GM21447 (cell line): ENCODE measurements at regions not wholly inside any gene's neighbourhood (a gene's known extent, or its start where the extent isn't known, plus 50 kb on each side); places are given as distances from the start of the nearest gene placed in this dataset.

Source experiments
- ATAC-seq: cut with Tn5 transposase; IDR thresholded peaks from one replicate; pipeline ENCODE4 v1.9.1; 2021; ENCODE audit not compliant: unreplicated experiment

DNA sequence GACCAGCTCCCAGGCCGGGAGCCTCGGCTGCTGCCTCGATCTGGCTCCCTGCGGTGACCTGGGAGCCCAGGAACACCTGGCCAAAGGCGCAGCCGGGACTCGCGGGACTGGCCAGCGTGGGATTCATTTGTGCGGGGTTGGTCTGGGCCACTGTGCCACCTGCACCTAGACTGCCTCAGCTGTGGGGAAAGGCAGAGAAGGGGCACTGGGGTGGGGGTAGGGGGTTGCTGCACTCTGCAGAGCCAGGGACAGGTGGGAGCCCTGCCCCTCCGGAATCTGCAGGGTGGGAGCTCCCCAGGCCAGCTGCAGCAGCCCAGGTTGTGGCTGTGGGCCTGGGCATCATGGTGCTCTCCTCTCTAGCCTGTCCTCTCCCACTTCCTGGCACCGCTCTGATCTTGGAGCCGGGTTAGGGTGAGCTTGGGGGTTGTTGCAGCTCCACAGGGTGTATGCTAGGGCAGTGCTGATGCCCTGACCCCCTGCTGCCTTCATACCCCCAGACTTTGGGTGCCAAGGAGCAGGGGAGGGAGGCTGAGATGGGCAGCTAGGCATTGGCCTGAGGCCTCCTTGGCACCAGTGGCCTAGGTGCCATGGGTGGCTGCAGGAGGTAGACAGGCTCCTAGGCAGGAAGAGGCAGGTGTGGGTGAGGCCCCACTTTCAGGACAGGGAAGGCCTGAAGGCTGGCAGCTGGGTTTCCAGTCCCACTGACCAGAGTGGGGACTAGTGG lies 57.5 kb upstream of the ETV3 start:
- no peak for ATAC-seq

DNA sequence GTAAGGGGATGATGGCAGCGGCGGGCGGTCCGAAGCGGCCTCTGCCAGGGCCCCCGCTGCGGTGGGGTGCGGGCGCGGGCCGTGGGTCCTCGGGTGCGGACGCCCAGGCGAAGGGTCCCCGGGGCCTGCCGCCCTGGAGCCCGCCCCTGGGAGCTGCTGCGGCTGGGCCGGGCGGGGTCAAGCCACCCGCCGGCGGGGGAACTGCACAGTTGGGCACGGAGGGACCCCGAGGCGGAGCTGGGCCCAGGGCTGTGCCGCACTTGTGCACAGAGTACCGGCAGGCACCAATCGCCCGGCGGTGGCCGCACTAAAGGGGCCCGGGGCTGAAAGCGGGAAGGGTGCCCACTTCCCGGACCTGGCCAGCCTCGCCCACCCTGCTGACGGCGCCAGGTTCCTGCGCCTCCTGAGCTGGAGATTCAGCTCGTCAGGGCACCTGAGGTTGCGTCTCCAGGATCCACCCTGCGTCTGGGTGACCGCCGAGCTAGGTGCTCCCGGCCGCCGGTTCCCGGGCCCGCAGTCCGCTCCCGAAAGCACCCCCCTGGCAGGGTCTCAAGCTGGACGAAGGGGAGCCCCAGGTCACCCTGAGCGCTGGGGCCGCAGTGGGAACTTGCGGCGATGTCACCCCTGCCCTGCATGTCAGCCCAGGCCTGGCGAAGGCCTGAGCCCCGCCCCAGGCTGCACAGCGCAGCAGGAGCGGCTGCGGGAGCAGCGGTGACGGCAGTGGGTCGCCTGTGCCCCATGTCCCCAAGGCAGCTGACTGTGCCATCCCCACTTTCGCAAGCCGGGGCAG lies 56.7 kb upstream of the ETV3 start:
- ATAC-seq, result no peak

DNA sequence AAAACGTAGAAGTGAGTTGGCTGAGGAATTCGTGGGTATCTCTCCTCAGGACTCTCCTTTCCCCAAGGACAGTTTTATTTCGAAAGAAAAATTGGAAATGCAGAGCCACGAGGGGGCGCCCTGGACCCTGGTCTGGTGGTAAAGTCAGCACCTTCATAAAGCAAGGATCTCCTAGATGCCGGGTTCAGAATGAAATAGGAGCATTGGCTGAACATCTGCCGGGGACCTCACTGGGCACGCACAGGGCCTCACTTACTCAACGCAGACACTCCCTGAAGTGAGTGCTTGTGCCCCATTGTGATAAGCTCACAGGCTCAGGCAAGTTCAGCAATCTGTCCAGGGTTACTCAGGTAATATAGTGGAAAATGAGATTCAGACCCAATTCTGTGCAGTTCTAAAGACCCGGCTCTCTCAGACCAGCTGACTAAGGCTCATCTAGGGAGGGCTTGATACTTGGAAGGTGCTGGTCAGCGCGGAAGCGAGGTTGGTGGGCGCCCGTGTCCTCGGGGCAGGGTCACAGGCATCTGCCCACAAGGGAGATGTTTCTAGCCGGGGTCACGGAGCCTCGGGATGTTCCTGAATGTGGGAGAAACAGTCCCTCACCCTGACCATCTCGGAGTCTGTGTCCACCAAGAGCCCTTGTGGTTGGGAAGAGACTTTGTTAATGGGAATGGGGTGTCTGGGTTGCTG lies 55.7 kb upstream of the ETV3 start:
- no peak for ATAC-seq

- no peak for ATAC-seq
Measured at GRCh38 chr1:157193219-157193618, 55.0 kb upstream of the ETV3 start.

DNA sequence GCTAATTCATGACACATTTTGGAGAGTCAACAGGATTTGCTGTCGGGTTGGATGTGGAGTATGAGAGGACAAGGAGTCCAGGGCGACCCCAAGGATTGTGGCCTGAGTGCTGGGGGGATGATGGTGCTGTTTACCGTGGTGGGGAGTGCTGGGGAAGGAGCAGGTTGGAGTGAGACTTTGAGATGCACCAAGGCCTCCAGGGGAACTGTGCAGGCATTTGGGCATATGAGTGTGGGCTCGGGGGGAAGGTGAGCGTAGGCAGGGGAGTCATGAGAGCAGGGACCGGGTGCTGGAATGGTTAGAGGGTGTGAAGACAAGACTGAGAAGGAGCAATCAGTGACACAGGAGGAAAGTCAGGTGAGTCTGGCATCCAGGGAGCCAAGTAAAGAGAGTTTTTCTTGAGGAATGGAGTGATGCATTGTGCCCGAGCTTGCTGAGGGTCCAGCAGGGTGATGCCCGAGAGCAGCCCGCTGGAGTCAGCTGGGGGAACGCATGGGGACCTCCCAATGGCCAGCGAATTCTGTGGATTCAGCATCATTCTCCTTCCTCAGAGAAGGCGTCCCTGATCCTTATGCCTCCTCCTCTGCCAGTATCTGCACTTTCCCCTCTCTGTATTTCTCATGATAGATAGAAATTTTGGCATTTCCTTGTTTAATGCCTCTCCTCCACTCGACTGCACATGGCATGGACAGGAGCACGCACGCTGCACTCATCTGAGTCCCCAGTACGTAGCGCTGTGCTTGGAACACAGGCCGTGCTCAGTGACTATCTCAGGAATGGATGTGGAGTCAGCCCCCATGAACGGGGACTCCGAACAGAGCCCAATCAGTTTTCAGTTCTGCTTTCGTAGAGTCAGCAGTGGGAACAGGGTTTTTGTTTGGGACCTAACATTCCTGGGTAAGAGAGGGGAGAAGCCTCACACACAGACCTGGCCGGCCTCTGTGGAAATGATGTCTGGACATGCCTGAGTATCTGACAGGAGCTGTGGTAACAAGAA lies 52.1 kb upstream of the ETV3 start:
- ATAC-seq, result no peak

DNA sequence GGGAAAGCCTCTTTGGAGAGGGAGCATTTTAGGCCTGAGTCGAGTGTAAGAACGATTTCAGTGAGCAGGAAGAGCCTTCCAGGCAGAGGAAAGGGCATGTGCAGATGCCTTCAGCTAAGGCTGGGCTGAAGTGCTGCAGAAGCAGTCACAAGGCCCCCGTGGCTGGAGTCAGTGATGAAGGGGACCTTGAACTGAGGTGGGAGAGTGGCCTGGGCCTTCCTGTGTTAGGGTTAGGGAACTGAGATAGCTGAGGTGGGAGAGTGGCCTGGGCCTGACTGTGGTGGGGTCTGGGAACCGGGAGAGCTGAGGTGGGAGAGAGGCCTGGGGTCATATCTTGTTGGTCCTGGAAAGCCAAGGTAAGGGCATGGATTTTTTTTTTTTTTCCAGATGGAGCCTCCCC lies 50.9 kb upstream of the ETV3 start:
- no peak for ATAC-seq
